Endodermal cell (in vitro differentiated cells): ENCODE measurements at regions not wholly inside any gene's neighbourhood (a gene's known extent, or its start where the extent isn't known, plus 50 kb on each side); places are given as distances from the start of the nearest gene placed in this dataset.

Source experiments
- DNase-seq: peaks from one replicate; pipeline ENCODE4 v3.0.0-alpha.2; 2017
- H3K27ac ChIP-seq: 2 replicates; pipeline ENCODE4 v1.5.1; 2013; ENCODE audit warnings: mild to moderate bottlenecking, low read depth, low read length, moderate library complexity
- H3K27me3 ChIP-seq: 2 replicates; pipeline ENCODE4 v1.6.1; 2013; ENCODE audit warnings: mild to moderate bottlenecking, low read length, moderate library complexity; ENCODE audit not compliant: insufficient read depth, control insufficient read depth, poor library complexity, severe bottlenecking
- H3K36me3 ChIP-seq: 2 replicates; pipeline ENCODE4 v1.7.0; 2013; ENCODE audit warnings: mild to moderate bottlenecking, low read length, moderate library complexity; ENCODE audit not compliant: control insufficient read depth, insufficient read depth
- H3K4me1 ChIP-seq: one replicate; pipeline ENCODE4 v1.7.0; 2013; ENCODE audit warnings: low read length; ENCODE audit not compliant: control insufficient read depth, insufficient read depth
- H3K4me3 ChIP-seq: 2 replicates; pipeline ENCODE4 v1.5.1; 2013; ENCODE audit warnings: mild to moderate bottlenecking, low read length, moderate library complexity
- H3K9ac ChIP-seq: 2 replicates; pipeline ENCODE4 v1.6.1; 2013; ENCODE audit warnings: mild to moderate bottlenecking, low read length, moderate library complexity; ENCODE audit not compliant: poor library complexity, severe bottlenecking; ENCODE audit errors: extremely low read depth
- H3K9me3 ChIP-seq: 2 replicates; pipeline ENCODE4 v1.6.1; 2013; ENCODE audit warnings: mild to moderate bottlenecking, low read length, moderate library complexity; ENCODE audit not compliant: control insufficient read depth
- H3K27ac Mint-ChIP-seq: 2 replicates; pipeline ENCODE4 v1.8.0; 2020; ENCODE audit warnings: mixed read lengths
- H3K27me3 Mint-ChIP-seq: 2 replicates; pipeline ENCODE4 v1.8.0; 2021; ENCODE audit warnings: mild to moderate bottlenecking, mixed read lengths; ENCODE audit not compliant: insufficient read depth
- H3K36me3 Mint-ChIP-seq: 2 replicates; pipeline ENCODE4 v1.8.0; 2020; ENCODE audit warnings: low read depth, mixed read lengths
- H3K4me1 Mint-ChIP-seq: 2 replicates; pipeline ENCODE4 v1.8.0; 2020; ENCODE audit warnings: mixed read lengths
- H3K4me3 Mint-ChIP-seq: 2 replicates; pipeline ENCODE4 v1.8.0; 2020; ENCODE audit warnings: mild to moderate bottlenecking, moderate library complexity, mixed read lengths
- H3K9me3 Mint-ChIP-seq: 2 replicates; pipeline ENCODE4 v1.8.0; 2020; ENCODE audit warnings: mild to moderate bottlenecking, mixed read lengths
- CTCF ChIP-seq: fragments of 200-600 bp; sonication (generic); conservative IDR thresholded peaks from 2 replicates; pipeline ENCODE4 v1.5.0; 2021; ENCODE audit warnings: antibody characterized with exemption, mild to moderate bottlenecking
- WGBS, 2 experiments: methylation state at CpG; one replicate each; pipeline versions ENCODE4 v1.1.5 to v1.1.7; 2013; ENCODE audit warnings: missing lambda C conversion rate in 2 of 2, mixed read lengths in 1 of 2; ENCODE audit not compliant: insufficient coverage in 1 of 2, insufficient read length in 1 of 2; 5-methylcytosine and 5-hydroxymethylcytosine counted together

- Mint-ChIP-seq H3K27ac (no peak overlapping the region), H3K4me3 (no peak overlapping the region), H3K36me3 (no peaks in the 10 kb centered on the region), H3K27me3 (no peaks in the 10 kb centered on the region), H3K4me1 (peaks cover 14% of the 10 kb centered on the region), H3K9me3 (no peaks in the 10 kb centered on the region)
- Histone ChIP-seq H3K4me1 (no peaks in the 10 kb centered on the region), H3K4me3 (no peak overlapping the region), H3K9ac (no peak overlapping the region), H3K27ac (no peak overlapping the region), H3K27me3 (no peaks in the 10 kb centered on the region), H3K36me3 (no peaks in the 10 kb centered on the region), H3K9me3 (no peaks in the 10 kb centered on the region)
- 84 to 88% methylated on average over 3 of the region's 3 CpGs for WGBS, 2 experiments
- no peak for DNase-seq
- TF ChIP-seq CTCF, result no peak
These were observed 51.3 kb upstream of the ARMC2 start for GRCh38 chr6:108796875-108797274.

- DNase-seq, result no peak
- 92 to 93% methylated on average over 9 to 11 of the region's 11 CpGs for WGBS, 2 experiments
- no peak overlapping the region for H3K27ac Mint-ChIP-seq
- peaks cover 14% of the 10 kb centered on the region for H3K4me1 Mint-ChIP-seq
- H3K27me3 Mint-ChIP-seq, result no peaks in the 10 kb centered on the region
- H3K9me3 Mint-ChIP-seq, result no peaks in the 10 kb centered on the region
- H3K36me3 ChIP-seq, result no peaks in the 10 kb centered on the region
- no peaks in the 10 kb centered on the region for H3K4me1 ChIP-seq
- TF ChIP-seq CTCF, result no peak
- no peak overlapping the region for H3K4me3 Mint-ChIP-seq
- no peak overlapping the region for H3K9ac ChIP-seq
- no peaks in the 10 kb centered on the region for H3K36me3 Mint-ChIP-seq
- no peak overlapping the region for H3K4me3 ChIP-seq
- H3K27ac ChIP-seq, result no peak overlapping the region
- H3K27me3 ChIP-seq, result no peaks in the 10 kb centered on the region
- H3K9me3 ChIP-seq, result no peaks in the 10 kb centered on the region
These were observed 50.1 kb upstream of the ARMC2 start for GRCh38 chr6:108797951-108798669.
